ENCODE measurements at regions not wholly inside any gene's neighbourhood (a gene's known extent, or its start where the extent isn't known, plus 50 kb on each side); places are given as distances from the start of the nearest gene placed in this dataset.
"Not testable (repeated sequence)": the region's sequence is repeated elsewhere in the genome, so short reads cannot be mapped to it uniquely, and the experiment has no call there.

DNA sequence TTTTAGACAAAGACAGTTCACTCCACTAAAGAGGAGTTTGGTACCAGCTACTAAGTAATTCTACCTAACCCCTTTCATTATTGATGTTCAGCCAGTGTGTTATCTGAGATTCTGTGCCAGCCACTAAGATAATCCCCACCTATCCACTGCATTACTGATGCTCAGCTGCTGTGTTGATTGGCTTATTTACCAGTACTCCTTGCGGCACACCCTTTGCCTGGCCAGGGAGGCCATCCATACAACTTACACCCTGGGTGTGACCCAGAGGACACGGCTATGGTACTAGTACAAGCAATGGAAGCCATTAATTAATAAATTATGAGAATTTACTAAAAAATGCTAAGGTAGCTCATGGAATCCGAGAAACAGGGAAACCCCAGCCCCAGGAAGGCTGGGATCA lies 290.7 kb upstream of the CTNNB1 start:
- DNase-seq = no peak

GRCh38 chr3:40911264-40911663 lies 288.0 kb upstream of the CTNNB1 start:
- no peak for DNase-seq

DNA sequence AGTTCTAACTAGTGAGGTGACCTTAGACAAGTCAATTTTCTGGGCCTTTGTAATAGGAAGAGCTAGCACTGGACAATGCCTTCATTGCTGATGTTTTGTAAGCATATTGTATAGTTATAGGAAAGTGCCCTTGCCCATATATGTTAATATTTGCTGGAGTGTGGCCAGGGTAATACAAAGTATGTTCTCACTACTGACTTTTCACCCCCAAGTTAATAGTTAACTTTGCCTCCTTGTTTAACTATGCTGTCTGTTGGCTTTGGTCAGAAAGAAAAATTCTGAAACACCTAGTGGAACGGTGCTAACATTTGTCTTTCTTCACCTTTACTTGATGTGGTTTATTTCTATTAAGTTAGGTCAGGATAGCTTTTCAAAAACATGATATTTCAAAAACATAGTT lies 287.4 kb upstream of the CTNNB1 start:
- DNase-seq = no peak

- no peak for DNase-seq
These were observed 286.8 kb upstream of the CTNNB1 start for GRCh38 chr3:40912461-40912860.

- no peak for DNase-seq
These were observed 286.1 kb upstream of the CTNNB1 start for GRCh38 chr3:40913192-40913591.

DNA sequence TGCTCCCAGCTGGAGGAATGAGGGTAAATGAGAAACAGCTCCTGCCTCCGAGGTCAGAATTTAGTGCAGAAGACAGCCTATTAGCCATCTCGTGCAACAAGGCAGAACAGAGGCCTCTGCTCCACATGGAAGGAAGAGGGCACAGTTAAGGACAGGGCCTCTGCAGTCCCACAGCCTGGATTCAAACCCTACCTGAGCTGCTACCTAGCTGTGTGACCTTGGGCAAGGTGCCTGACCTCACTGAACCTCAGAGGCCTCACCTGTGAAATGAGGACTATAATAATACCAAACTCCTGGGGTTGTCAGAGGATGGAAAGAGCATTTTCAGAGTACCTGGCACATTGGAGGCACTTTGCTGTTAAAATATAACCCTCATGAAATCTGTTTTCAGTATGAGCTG lies 285.7 kb upstream of the CTNNB1 start:
- DNase-seq = no peak

- no peak for DNase-seq
These were observed 284.8 kb upstream of the CTNNB1 start for GRCh38 chr3:40914475-40914874.

GRCh38 chr3:40915346-40915865 lies 283.9 kb upstream of the CTNNB1 start:
- DNase-seq = no peak

DNA sequence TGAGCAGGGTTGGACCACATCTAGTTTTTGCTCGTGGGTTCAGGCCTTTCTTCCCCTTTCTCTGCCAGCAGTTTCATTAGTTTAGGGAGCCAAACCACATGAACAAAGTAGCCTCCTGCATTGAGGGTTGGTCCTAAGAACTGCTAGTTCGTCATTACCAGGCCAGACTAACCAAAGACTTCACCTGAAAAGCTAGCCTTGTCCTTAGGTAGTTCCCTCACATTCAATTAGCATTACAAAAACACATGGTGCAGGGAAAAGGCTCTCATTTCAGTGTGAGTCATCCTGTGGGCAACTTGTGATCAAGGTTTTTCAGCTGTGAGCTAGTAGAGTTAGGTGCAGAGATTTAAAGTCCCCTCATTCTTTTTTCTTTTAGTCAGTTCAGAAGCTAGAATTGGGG lies 279.3 kb upstream of the CTNNB1 start:
- no peak for DNase-seq

GRCh38 chr3:40921251-40921650 lies 278.1 kb upstream of the CTNNB1 start:
- DNase-seq = no peak

- no peak for DNase-seq
These were observed 276.2 kb upstream of the CTNNB1 start for GRCh38 chr3:40923143-40923542.

DNA sequence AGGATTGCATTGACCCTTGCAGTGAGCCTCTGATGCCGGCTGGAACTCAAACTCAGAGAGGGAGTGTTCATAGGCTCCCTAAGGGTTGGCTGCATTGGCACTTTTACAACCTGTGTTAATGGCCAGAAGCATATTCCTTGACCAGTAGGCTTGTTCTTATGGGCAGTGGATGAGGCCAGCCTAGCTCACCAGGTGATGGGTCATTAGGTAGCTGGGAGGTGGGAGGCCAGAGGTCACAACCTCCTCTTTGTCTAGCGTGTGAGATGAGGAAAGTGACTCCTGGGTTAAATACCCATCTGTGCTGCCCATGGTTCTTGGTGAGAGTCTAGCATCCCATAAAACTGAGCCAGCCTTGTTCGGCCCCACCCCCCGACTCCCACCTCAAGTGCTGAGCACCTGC lies 275.7 kb upstream of the CTNNB1 start:
- DNase-seq = no peak

DNA sequence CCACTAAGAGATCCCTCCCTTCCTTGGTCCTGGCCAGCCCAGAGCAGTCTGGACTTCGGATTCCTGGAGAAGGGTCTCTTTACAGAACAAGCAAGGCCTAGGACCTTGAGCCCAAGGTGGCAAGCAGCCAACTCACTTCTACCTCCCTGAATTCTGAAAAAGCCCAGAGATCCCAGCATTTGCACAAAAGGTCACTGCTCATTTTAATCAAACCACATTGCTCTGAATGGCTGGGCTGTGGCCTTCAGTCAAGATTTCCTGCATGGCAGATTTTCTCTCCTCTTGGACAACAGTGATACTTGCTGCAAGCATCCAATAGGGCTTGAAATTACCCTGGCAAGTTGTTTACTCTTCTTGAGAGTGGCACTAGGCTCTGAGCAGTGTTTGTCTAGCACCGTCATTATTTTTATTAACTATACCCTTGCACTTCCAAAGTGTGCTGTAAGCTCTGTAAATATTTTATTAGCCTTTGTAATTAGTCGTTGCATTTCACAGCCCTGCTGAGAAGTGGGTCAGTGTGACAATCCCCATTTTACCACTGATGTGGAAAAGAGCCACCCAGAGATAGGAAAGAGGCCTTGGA lies 274.7 kb upstream of the CTNNB1 start:
- DNase-seq = no peak

DNA sequence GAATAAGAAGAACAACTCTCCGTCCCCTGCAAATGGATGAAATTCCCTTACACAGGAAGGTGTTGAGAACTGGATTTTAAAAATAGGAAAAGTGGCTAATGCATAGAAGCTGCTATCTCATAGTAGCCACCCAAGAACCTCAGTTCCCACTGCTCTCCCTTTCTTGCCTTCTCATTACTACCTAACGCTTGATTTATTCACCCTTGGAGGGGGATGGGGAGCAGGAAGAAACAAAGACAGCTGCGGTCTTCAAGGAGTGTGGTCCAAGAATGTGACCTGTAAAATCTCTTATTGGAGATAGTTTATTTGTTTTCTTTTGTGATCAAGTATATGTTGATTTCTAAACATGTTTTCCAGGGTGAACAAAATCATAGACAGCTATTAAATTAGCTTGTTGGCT lies 274.1 kb upstream of the CTNNB1 start:
- DNase-seq = no peak

- no peak for DNase-seq
These were observed 269.2 kb upstream of the CTNNB1 start for GRCh38 chr3:40930131-40930538.

DNA sequence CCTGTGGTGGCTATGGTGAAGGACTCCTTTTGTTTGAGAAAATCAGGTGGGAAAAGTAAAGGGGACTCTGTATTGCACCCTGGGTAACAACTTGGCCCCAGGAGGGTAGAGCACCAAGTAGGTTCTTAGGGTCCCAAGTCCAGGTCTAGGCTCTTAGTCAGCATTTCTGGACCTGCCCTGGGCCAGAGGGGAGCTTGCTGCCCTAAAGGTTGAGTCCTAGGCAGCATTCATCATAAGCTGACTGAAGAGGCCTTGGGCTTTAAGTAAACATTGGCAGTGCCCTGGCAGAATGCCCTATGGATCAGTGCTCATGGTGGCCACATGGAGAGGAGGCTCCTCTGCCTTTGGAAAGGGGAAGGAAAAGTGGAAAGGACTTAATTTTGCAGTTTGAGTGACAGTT lies 268.5 kb upstream of the CTNNB1 start:
- no peak for DNase-seq

DNA sequence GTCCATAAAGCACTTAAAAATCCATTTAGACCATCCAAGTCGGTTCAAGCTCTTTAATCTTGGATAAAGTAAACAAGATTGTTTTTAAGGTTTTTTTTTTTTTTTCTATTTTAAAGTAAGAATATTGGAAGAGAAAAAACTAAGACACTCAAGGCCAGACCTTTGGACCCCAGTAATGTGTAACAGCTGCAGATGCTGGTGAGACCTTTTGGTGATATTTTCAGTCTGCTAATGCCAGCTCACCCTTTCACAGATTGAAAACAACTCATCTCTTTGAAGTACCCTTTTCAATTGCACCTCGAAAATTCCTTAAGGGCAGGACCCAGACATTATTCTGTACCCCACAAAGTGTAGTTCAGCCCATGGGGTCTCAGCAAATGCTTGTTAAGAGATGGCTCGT lies 260.7 kb upstream of the CTNNB1 start:
- DNase-seq = no peak

GRCh38 chr3:40939030-40939740 lies 260.1 kb upstream of the CTNNB1 start:
- no peak for DNase-seq

DNA sequence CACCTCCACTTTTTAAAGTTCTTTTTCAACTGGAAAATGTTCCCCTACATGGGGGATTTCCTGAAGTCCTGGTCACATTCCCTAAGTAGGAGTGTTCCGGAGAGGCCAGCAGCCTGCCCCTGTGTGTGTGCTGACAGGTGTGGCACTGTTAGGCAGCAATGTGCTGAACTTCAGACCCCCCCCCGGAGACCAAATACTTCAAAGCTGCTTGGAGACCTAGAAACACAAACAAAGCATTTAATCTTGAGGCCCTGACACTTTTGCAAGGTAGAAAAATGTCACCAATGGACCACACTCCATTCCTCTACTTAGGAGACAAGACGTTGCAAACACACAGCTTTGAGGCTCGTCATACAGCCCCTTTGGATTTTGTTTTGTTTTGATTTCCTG lies 259.6 kb upstream of the CTNNB1 start:
- DNase-seq = no peak

- DNase-seq = no peak
These were observed 258.7 kb upstream of the CTNNB1 start for GRCh38 chr3:40940651-40941050.

- DNase-seq = not testable (repeated sequence)
These were observed 252.3 kb upstream of the CTNNB1 start for GRCh38 chr3:40947022-40947421.

DNA sequence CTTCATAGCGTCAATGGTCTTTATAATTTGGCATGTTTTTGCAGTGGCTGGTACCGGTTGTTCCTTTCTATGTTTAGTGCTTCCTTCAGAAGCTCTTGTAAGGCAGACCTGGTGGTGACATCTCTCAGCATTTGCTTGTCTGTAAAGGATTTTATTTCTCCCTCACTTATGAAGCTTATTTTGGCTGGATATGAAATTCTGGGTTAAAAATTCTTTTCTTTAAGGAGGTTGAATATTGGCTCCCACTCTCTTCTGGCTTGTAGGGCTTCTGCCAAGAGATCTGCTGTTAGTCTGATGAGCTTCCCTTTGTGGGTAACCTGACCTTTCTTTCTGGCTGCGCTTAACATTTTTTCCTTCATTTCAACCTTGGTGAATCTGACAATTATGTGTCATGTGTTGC lies 250.0 kb upstream of the CTNNB1 start:
- not testable (repeated sequence) for DNase-seq

DNA sequence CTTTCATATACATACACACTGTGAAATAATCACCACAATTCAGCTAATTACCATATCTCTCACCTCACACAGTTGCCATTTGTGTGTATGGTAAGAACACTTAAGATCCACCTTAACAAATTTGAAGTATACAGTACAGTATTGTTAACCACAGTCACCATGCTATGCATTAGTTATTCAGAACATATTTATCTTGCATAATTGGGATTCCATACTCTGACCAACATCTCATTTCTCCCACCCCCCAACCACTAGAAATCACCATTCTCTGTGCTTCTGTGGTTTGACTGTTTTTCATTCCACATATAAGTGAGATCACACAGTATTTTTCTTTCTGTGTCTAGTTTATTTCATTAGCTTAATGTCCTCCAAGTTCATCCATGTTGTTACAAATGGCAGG lies 247.7 kb upstream of the CTNNB1 start:
- no peak for DNase-seq

DNA sequence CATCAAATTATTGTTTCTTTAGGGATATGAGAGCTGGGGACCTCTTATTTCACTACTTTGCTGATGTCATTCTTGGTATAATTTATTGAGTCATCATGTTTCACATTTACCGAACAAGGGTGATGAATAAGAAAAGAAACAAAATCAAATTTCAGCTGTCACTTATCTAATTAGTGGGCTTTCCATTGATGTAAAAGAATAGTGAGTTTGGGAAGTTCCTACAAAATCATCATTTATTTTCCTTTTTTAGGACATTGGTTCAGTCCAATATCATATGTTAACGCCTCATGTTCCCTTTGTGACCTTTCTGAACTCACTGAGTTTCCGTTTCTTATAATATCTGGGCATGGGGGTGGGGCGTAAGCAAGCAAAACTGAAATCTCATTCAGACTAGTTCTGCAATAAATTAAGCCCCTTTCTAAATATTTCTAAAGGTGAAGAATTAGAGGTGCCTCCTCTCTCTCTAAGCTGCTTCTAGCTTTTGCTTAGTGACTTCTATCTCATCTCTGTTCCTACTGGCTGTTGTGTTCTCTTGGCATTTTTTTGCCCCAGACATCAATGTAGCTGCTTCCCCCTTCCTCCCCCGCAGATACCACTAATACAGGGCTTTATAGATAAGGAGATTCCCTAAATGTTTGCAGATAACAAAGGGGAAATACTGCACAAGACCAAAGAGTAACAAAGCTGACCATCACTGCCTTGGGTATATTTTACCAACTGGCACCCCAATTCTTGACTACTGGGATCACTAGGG lies 238.0 kb upstream of the CTNNB1 start:
- no peak for DNase-seq
